Heart right ventricle (tissue), 16 donors: ENCODE measurements at regions not wholly inside any gene's neighbourhood (a gene's known extent, or its start where the extent isn't known, plus 50 kb on each side); places are given as distances from the start of the nearest gene placed in this dataset.
"Not testable (repeated sequence)": the region's sequence is repeated elsewhere in the genome, so short reads cannot be mapped to it uniquely, and the experiment has no call there.

Source experiments
- ATAC-seq, 8 donors: fragments of 200-7000 bp; cut with Tn5 transposase; one replicate each; pipeline ENCODE4 v1.9.1; 2020; ENCODE audit warnings: mild to moderate bottlenecking in 8 of 8, moderate library complexity in 8 of 8, moderate number of reproducible peaks in 1 of 8
- DNase-seq, 2 donors: peaks; one replicate each; pipeline ENCODE4 v3.0.0-alpha.2; 2020
- H3K27ac ChIP-seq, 10 donors: fragments of 200-600 bp; sonication (generic) in 2 of 10; one replicate each; pipeline versions ENCODE4 v1.5.0 to v1.8.0; 2020 to 2022; ENCODE audit warnings: mild to moderate bottlenecking in 3 of 10
- H3K27me3 ChIP-seq, 7 donors: fragments of 200-600 bp; one replicate each; pipeline ENCODE4 v1.8.0; 2021 to 2022; ENCODE audit warnings: mild to moderate bottlenecking in 2 of 7
- H3K36me3 ChIP-seq, 9 donors: fragments of 200-600 bp; sonication (generic) in 1 of 9; one replicate each; pipeline versions ENCODE4 v1.5.0 to v1.8.0; 2020 to 2022; ENCODE audit warnings: mild to moderate bottlenecking in 2 of 9
- H3K4me1 ChIP-seq, 9 donors: fragments of 200-600 bp; sonication (generic) in 1 of 9; one replicate each; pipeline versions ENCODE4 v1.5.0 to v1.8.0; 2020 to 2022; ENCODE audit warnings: mild to moderate bottlenecking in 4 of 9
- H3K4me3 ChIP-seq, 10 donors: fragments of 200-600 bp; sonication (generic) in 2 of 10; one replicate each; pipeline versions ENCODE4 v1.5.0 to v1.8.0; 2020 to 2022; ENCODE audit warnings: mild to moderate bottlenecking in 7 of 10, moderate library complexity in 2 of 10
- H3K9me3 ChIP-seq, 11 donors: fragments of 200-600 bp in 10 of 11; sonication (generic) in 2 of 11; one replicate each; pipeline versions ENCODE4 v1.5.0 to v1.8.0; 2013 to 2022; ENCODE audit warnings: mild to moderate bottlenecking in 2 of 11, control low read depth in 1 of 11, moderate library complexity in 1 of 11
- CTCF ChIP-seq, 9 donors: fragments of 200-600 bp; sonication (generic) in 2 of 9; IDR thresholded peaks; one replicate each; pipeline versions ENCODE4 v1.5.0 to v1.8.0; 2021 to 2022; ENCODE audit warnings: antibody characterized with exemption in 9 of 9, mild to moderate bottlenecking in 5 of 9, moderate library complexity in 1 of 9
- WGBS, 2 donors: extraction: QIAGEN DNeasy Blood & Tissue Kit; methylation state at CpG; one replicate each; pipeline ENCODE4 v1.1.7; 2013; ENCODE audit warnings: inconsistent platforms in 1 of 2; 5-methylcytosine and 5-hydroxymethylcytosine counted together
- intact Hi-C, 10 donors: fragments of 100-400 bp; cut with DNase I; formaldehyde crosslinking; loops; one replicate each; pipeline versions ENCODE4 v1.11.1 to v1.14.2; 2022
- donor health status: Arrhythmogenic right ventricular cardiomyopathy.
- donor health status: ischemic (EF 13 %, LVEDD 7.1; RV severe dilation, severe dysfunction).
- donor health status: healthy with polysubstance abuse.
- donor health status: DM: no; HTN: yes; CAD: no.
- donor health status: DM: no; HTN: no; CAD: no.
- donor health status: ischemic (EF 25% LVEDD 6.9; RV normal size, moderate dysfunction).
- donor health status: ischemic (EF 25% LVEDD 5.7; RV mildly dilated, moderate dysfunction).
- donor health status: healthy.
- donor health status: DM: yes; HTN: yes; CAD: no.
- donor health status: Ischemic cardiomyopathy.
- donor health status: ischemic (EF 35%, LVEDD 5.7; RV mildly dilated, moderate dysfunction).
- donor health status: nonischemic (EF 11% LVEDD 7.7; RV severe dilation, severe dysfunction).
- donor health status: DM: yes; HTN: yes; CAD: no.
- donor health status: PGD.
- donor health status: ischemic (EF 29% LVEDD 5.4; RV normal size, mild dysfunction).
- donor health status: nonischemic (EF 23%, LVEDD 6.1; RV moderate dilation, normal function).

DNA sequence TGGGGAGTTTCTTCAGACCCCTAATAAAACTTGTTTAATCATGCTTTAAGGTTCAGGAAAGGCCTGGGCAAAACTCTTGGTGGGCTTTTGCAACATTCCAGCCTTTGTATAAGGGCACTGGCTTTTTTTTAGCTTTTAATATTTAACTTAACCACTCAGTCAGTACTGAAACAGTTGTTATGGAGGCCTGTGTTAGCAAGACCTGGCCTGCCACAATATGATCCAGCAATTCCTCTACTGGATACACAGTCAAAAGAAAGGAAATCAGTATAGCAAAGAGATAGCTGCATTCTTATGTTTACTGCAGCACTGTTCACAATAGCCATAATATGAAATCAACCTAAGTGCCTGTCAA lies 75.1 kb upstream of the COG2 start:
- ATAC-seq (no peak), DNase-seq (no peak)
- Histone ChIP-seq H3K36me3 (no peaks in the 10 kb centered on the region), H3K4me1 (peaks cover 0 to 20% (median 7%) of the 10 kb centered on the region in 9 donors), H3K9me3 (no peaks in the 10 kb centered on the region), H3K27ac (no peak overlapping the region), H3K27me3 (no peaks in the 10 kb centered on the region), H3K4me3 (no peak overlapping the region)
- no peak for TF ChIP-seq CTCF (IDR thresholded peaks at IDR 0.05)
- intact Hi-C loops, result no loop called here

- WGBS, 2 donors, result 63 to 67% methylated on average over 3 of the region's 3 CpGs
- intact Hi-C loops, result not testable (repeated sequence)
These were observed 75.6 kb upstream of the COG2 start for GRCh38 chr1:230566532-230567220.

GRCh38 chr1:230565141-230565540 lies 77.1 kb upstream of the COG2 start:
- 85 to 90% methylated on average over 1 of the region's 1 CpG for WGBS, 2 donors
- no peak overlapping the region for H3K27ac ChIP-seq
- no peak for ATAC-seq

More at GRCh38 chr1:230566532-230567220, 75.6 kb upstream of the COG2 start:
- not testable (repeated sequence) for DNase-seq, H3K4me3 ChIP-seq, H3K27me3 ChIP-seq, ATAC-seq, H3K27ac ChIP-seq, H3K9me3 ChIP-seq, H3K36me3 ChIP-seq
- H3K4me1 ChIP-seq, result peaks cover 0 to 18% (median 7%) of the 10 kb centered on the region in 9 donors

DNA sequence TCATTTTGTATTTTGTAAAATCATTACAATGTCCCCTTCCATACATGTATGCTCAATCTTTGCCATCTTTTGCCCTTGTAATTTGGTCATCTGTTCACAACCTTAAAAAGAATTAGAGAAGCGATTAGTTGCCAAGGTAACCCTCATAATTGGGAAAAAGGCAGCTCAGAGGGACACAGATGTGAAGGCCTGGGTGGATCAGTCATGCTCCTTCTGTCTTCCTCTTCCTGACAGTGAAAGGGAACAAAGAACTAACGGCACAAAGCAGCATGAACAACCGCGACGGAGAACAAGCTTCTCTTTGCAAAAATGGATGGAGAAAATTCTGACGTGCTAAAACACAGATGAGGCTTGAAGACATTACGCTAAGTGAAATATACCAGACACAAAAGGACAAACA lies 78.7 kb upstream of the COG2 start:
- intact Hi-C loops, result no loop called here
- WGBS, 2 donors, result 77 to 78% methylated on average over 7 of the region's 7 CpGs
- peaks cover 0 to 17% (median 7%) of the 10 kb centered on the region in 9 donors for H3K4me1 ChIP-seq
- TF ChIP-seq CTCF (IDR thresholded peaks at IDR 0.05), result no peak
- no peaks in the 10 kb centered on the region for H3K27me3 ChIP-seq
- H3K27ac ChIP-seq, result no peak overlapping the region
- H3K4me3 ChIP-seq, result no peak overlapping the region
- DNase-seq (no peak), ATAC-seq (no peak)
- H3K36me3 ChIP-seq, result no peaks in the 10 kb centered on the region
- H3K9me3 ChIP-seq, result no peaks in the 10 kb centered on the region

More at GRCh38 chr1:230565141-230565540, 77.1 kb upstream of the COG2 start:
- no peaks in the 10 kb centered on the region for H3K36me3 ChIP-seq
- H3K4me1 ChIP-seq, result peaks cover 0 to 17% (median 7%) of the 10 kb centered on the region in 9 donors
- no peak overlapping the region for H3K4me3 ChIP-seq
- DNase-seq, result no peak
- intact Hi-C loops, result no loop called here
- no peaks in the 10 kb centered on the region for H3K27me3 ChIP-seq
- TF ChIP-seq CTCF (IDR thresholded peaks at IDR 0.05), result no peak
- H3K9me3 ChIP-seq, result no peaks in the 10 kb centered on the region

- H3K27ac ChIP-seq, result no peak overlapping the region
- H3K4me1 ChIP-seq, result peaks cover 0 to 4% (median 0%) of the 10 kb centered on the region in 9 donors
- intact Hi-C loops, result no loop called here
- peaks cover 0 to 6% (median 0%) of the 10 kb centered on the region in 7 donors for H3K27me3 ChIP-seq
- DNase-seq (no peak), ATAC-seq (no peak)
- no peaks in the 10 kb centered on the region for H3K36me3 ChIP-seq
- no peak for TF ChIP-seq CTCF (IDR thresholded peaks at IDR 0.05)
- no peak overlapping the region for H3K4me3 ChIP-seq
- 82 to 87% methylated on average over 4 of the region's 4 CpGs for WGBS, 2 donors
- no peaks in the 10 kb centered on the region for H3K9me3 ChIP-seq
These were observed 80.7 kb upstream of the COG2 start for GRCh38 chr1:230561570-230561969.
